HEK293 (cell line): ENCODE measurements at regions not wholly inside any gene's neighbourhood (a gene's known extent, or its start where the extent isn't known, plus 50 kb on each side); places are given as distances from the start of the nearest gene placed in this dataset.

Experiments used
- CTCF ChIA-PET: fragments of 350-600 bp; formaldehyde crosslinking; extraction: SDS; loops from one replicate; lab custom pipeline; 2021; ENCODE audit warnings: antibody characterized with exemption; lab: Yijun Ruan, JAX
- POLR2A ChIA-PET: fragments of 300-600 bp; formaldehyde crosslinking; extraction: SDS; loops from one replicate; lab custom pipeline; 2020; ENCODE audit warnings: antibody characterized with exemption, inconsistent platforms; lab: Yijun Ruan, JAX
- H3K27ac ChIP-seq: fragments of 200-500 bp; sonication (Bioruptor generic); 2 replicates; pipeline ENCODE4 v1.5.1; 2014; ENCODE audit warnings: low read depth, low read length, control low read depth, inconsistent platforms; ENCODE audit errors: extremely low read depth
- H3K36me3 ChIP-seq, 2 experiments: fragments of 200-500 bp in 1 of 2; sonication (Bioruptor generic) in 1 of 2; 1 replicate in 1 of 2; 2 replicates in 1 of 2; pipeline ENCODE4 v1.5.1; 2014 to 2017; ENCODE audit warnings: inconsistent platforms in 2 of 2, low read length in 2 of 2; ENCODE audit not compliant: control insufficient read depth in 2 of 2, insufficient read depth in 1 of 2
- H3K4me1 ChIP-seq: fragments of 200-500 bp; sonication (Bioruptor generic); 2 replicates; pipeline ENCODE4 v1.5.1; 2014; ENCODE audit warnings: mild to moderate bottlenecking, low read length, inconsistent platforms; ENCODE audit not compliant: control insufficient read depth, insufficient read depth
- H3K4me3 ChIP-seq: 2 replicates; pipeline ENCODE4 v1.5.1; 2011; ENCODE audit warnings: low read depth, mild to moderate bottlenecking, control low read depth, low read length, moderate library complexity
- H3K9me3 ChIP-seq: fragments of 200-500 bp; sonication (Bioruptor generic); 2 replicates; pipeline ENCODE4 v1.5.1; 2014; ENCODE audit warnings: low read depth, low read length, inconsistent platforms; ENCODE audit not compliant: control insufficient read depth, insufficient read depth
- BCL11A ChIP-seq: fragments of 450-650 bp; formaldehyde crosslinking; IDR thresholded peaks from 2 replicates; pipeline ENCODE4 v1.5.1; 2016; ENCODE audit warnings: low read depth, missing biosample characterization, missing genetic modification characterization
- BCL11B ChIP-seq: fragments of 450-650 bp; formaldehyde crosslinking; IDR thresholded peaks from 2 replicates; pipeline ENCODE4 v1.5.1; 2016; ENCODE audit warnings: low read depth, missing biosample characterization, missing genetic modification characterization
- GLI4 ChIP-seq: fragments of 450-650 bp; formaldehyde crosslinking; IDR thresholded peaks from 2 replicates; pipeline ENCODE4 v1.5.1; 2016; ENCODE audit warnings: missing biosample characterization, missing genetic modification characterization
- GLIS2 ChIP-seq: fragments of 450-650 bp; formaldehyde crosslinking; IDR thresholded peaks from 2 replicates; pipeline ENCODE4 v1.5.1; 2016; ENCODE audit warnings: missing biosample characterization, missing genetic modification characterization
- HOXA7 ChIP-seq: sonication (generic); formaldehyde crosslinking; IDR thresholded peaks from 2 replicates; pipeline ENCODE4 v1.8.1; 2022; ENCODE audit warnings: missing genetic modification reagents, borderline replicate concordance
- HOXD13 ChIP-seq: sonication (generic); formaldehyde crosslinking; IDR thresholded peaks from 2 replicates; pipeline ENCODE4 v1.8.0; 2022; ENCODE audit warnings: missing genetic modification reagents, borderline replicate concordance
- IKZF3 ChIP-seq: fragments of 450-650 bp; IDR thresholded peaks from 2 replicates; pipeline ENCODE4 v1.5.0; 2018; ENCODE audit warnings: missing biosample characterization, mild to moderate bottlenecking, missing genetic modification characterization, moderate library complexity
- INSM2 ChIP-seq: fragments of 450-650 bp; formaldehyde crosslinking; IDR thresholded peaks from 2 replicates; pipeline ENCODE4 v1.5.1; 2016; ENCODE audit warnings: missing biosample characterization, missing genetic modification characterization
- KLF16 ChIP-seq: fragments of 450-650 bp; formaldehyde crosslinking; IDR thresholded peaks from 2 replicates; pipeline ENCODE4 v1.5.1; 2017; ENCODE audit warnings: missing biosample characterization, missing genetic modification characterization
- MZF1 ChIP-seq: fragments of 450-650 bp; formaldehyde crosslinking; IDR thresholded peaks from 2 replicates; pipeline ENCODE4 v1.5.1; 2017; ENCODE audit warnings: missing biosample characterization, missing genetic modification characterization, borderline replicate concordance
- RBAK ChIP-seq: fragments of 450-650 bp; formaldehyde crosslinking; IDR thresholded peaks from 2 replicates; pipeline ENCODE4 v1.5.1; 2016; ENCODE audit warnings: missing biosample characterization, missing genetic modification characterization
- ZBTB11 ChIP-seq: fragments of 450-650 bp; formaldehyde crosslinking; conservative IDR thresholded peaks from 2 replicates; pipeline ENCODE4 v1.5.1; 2016; ENCODE audit warnings: low read depth, missing biosample characterization, missing genetic modification characterization
- ZBTB17 ChIP-seq: fragments of 450-650 bp; formaldehyde crosslinking; IDR thresholded peaks from 2 replicates; pipeline ENCODE4 v1.5.1; 2016; ENCODE audit warnings: missing biosample characterization, missing genetic modification characterization
- ZBTB8A ChIP-seq: fragments of 450-650 bp; formaldehyde crosslinking; IDR thresholded peaks from 2 replicates; pipeline ENCODE4 v1.5.1; 2016; ENCODE audit warnings: missing biosample characterization, missing genetic modification characterization
- ZFP41 ChIP-seq: fragments of 450-650 bp; formaldehyde crosslinking; IDR thresholded peaks from 2 replicates; pipeline ENCODE4 v1.5.1; 2016; ENCODE audit warnings: missing biosample characterization, missing genetic modification characterization, borderline replicate concordance
- ZNF112 ChIP-seq: fragments of 450-650 bp; formaldehyde crosslinking; IDR thresholded peaks from 2 replicates; pipeline ENCODE4 v1.5.0; 2017; ENCODE audit warnings: missing biosample characterization, missing genetic modification characterization
- ZNF114 ChIP-seq: fragments of 450-650 bp; formaldehyde crosslinking; IDR thresholded peaks from 2 replicates; pipeline ENCODE4 v1.5.0; 2017; ENCODE audit warnings: missing biosample characterization, missing genetic modification characterization
- ZNF133 ChIP-seq: fragments of 450-650 bp; formaldehyde crosslinking; IDR thresholded peaks from 2 replicates; pipeline ENCODE4 v1.5.1; 2016; ENCODE audit warnings: missing biosample characterization, missing genetic modification characterization
- ZNF18 ChIP-seq: fragments of 450-650 bp; formaldehyde crosslinking; IDR thresholded peaks from 2 replicates; pipeline ENCODE4 v1.5.1; 2016; ENCODE audit warnings: missing biosample characterization, missing genetic modification characterization
- ZNF202 ChIP-seq: fragments of 450-650 bp; formaldehyde crosslinking; IDR thresholded peaks from 2 replicates; pipeline ENCODE4 v1.5.1; 2016; ENCODE audit warnings: missing biosample characterization, missing genetic modification characterization, borderline replicate concordance
- ZNF221 ChIP-seq: fragments of 450-650 bp; formaldehyde crosslinking; IDR thresholded peaks from 2 replicates; pipeline ENCODE4 v1.5.1; 2017; ENCODE audit warnings: missing biosample characterization, missing genetic modification characterization, borderline replicate concordance
- ZNF280C ChIP-seq: fragments of 450-650 bp; formaldehyde crosslinking; IDR thresholded peaks from 2 replicates; pipeline ENCODE4 v1.5.1; 2016; ENCODE audit warnings: missing biosample characterization, missing genetic modification characterization
- ZNF48 ChIP-seq: fragments of 450-650 bp; formaldehyde crosslinking; IDR thresholded peaks from 2 replicates; pipeline ENCODE4 v1.5.1; 2016; ENCODE audit warnings: missing biosample characterization, missing genetic modification characterization
- ZNF555 ChIP-seq: fragments of 450-650 bp; formaldehyde crosslinking; conservative IDR thresholded peaks from 2 replicates; pipeline ENCODE4 v1.5.1; 2017; ENCODE audit warnings: missing biosample characterization, mild to moderate bottlenecking, missing genetic modification characterization, inconsistent platforms
- ZNF623 ChIP-seq: fragments of 450-650 bp; formaldehyde crosslinking; IDR thresholded peaks from 2 replicates; pipeline ENCODE4 v1.5.1; 2016; ENCODE audit warnings: missing biosample characterization, missing genetic modification characterization
- ZNF654 ChIP-seq: fragments of 450-650 bp; formaldehyde crosslinking; IDR thresholded peaks from 2 replicates; pipeline ENCODE4 v1.5.1; 2016; ENCODE audit warnings: low read depth, missing biosample characterization, missing genetic modification characterization
- ZNF664 ChIP-seq: fragments of 450-650 bp; formaldehyde crosslinking; IDR thresholded peaks from 2 replicates; pipeline ENCODE4 v1.5.1; 2016; ENCODE audit warnings: missing biosample characterization, missing genetic modification characterization
- ZNF677 ChIP-seq: fragments of 450-650 bp; IDR thresholded peaks from 2 replicates; pipeline ENCODE4 v1.5.0; 2018; ENCODE audit warnings: missing biosample characterization, mild to moderate bottlenecking, missing genetic modification characterization, moderate library complexity

- TF ChIP-seq ZNF18 (tag by site-specific recombination), result no peak
- no peak for TF ChIP-seq BCL11B
- no peak for TF ChIP-seq ZNF677 (tag by site-specific recombination)
- no peak for TF ChIP-seq RBAK (tag by site-specific recombination)
- TF ChIP-seq ZNF202, result no peak
Observed at GRCh38 chr10:36126076-36126475, 484.0 kb upstream of the FZD8 start (continued).

GRCh38 chr10:36119455-36119854 is 477.4 kb upstream of the FZD8 start:
- Histone ChIP-seq H3K36me3 (no peaks in the 10 kb centered on the region), H3K9me3 (no peaks in the 10 kb centered on the region), H3K27ac (no peak overlapping the region), H3K4me3 (no peak overlapping the region), H3K4me1 (peaks cover 4% of the 10 kb centered on the region)
- ChIA-PET POLR2A (no interaction called here), CTCF (no interaction called here)
- TF ChIP-seq IKZF3 (no peak), ZBTB17 (tag by site-specific recombination) (no peak), ZNF280C (tag by site-specific recombination) (no peak), ZBTB8A (no peak), MZF1 (tag by site-specific recombination) (no peak), ZNF133 (tag by site-specific recombination) (no peak), HOXA7 (CRISPR knock-in tag) (no peak), BCL11A (tag by site-specific recombination) (no peak), ZNF623 (tag by site-specific recombination) (no peak), RBAK (tag by site-specific recombination) (no peak), ZNF112 (tag by site-specific recombination) (no peak), HOXD13 (CRISPR knock-in tag) (no peak), ZFP41 (tag by site-specific recombination) (no peak), GLIS2 (tag by site-specific recombination) (no peak)

GRCh38 chr10:36118314-36118713 is 476.2 kb upstream of the FZD8 start:
- H3K9me3 ChIP-seq, result no peaks in the 10 kb centered on the region
- TF ChIP-seq ZNF221 (tag by site-specific recombination) (no peak), ZNF555 (tag by site-specific recombination) (no peak), ZNF654 (tag by site-specific recombination) (no peak), GLI4 (tag by site-specific recombination) (no peak), ZBTB11 (tag by site-specific recombination) (no peak), KLF16 (no peak), INSM2 (tag by site-specific recombination) (no peak), ZNF48 (tag by site-specific recombination) (no peak), ZNF664 (tag by site-specific recombination) (no peak), ZNF114 (tag by site-specific recombination) (no peak)
- H3K4me1 ChIP-seq, result peaks cover 4% of the 10 kb centered on the region
- CTCF ChIA-PET, result no interaction called here
- no peaks in the 10 kb centered on the region for H3K36me3 ChIP-seq
- no peak overlapping the region for H3K4me3 ChIP-seq
- no peak overlapping the region for H3K27ac ChIP-seq
- POLR2A ChIA-PET, result no interaction called here
